IPS DF 19.7 (cell line): ENCODE measurements at regions not wholly inside any gene's neighbourhood (a gene's known extent, or its start where the extent isn't known, plus 50 kb on each side); places are given as distances from the start of the nearest gene placed in this dataset.
A peak's percentile ranks its signal among the peaks of the same experiment; 100 is the strongest.

Experiments
- DNase-seq: peaks from one replicate; pipeline ENCODE4 v3.0.0-alpha.2; 2013; ENCODE audit warnings: low read depth, low spot score

DNA sequence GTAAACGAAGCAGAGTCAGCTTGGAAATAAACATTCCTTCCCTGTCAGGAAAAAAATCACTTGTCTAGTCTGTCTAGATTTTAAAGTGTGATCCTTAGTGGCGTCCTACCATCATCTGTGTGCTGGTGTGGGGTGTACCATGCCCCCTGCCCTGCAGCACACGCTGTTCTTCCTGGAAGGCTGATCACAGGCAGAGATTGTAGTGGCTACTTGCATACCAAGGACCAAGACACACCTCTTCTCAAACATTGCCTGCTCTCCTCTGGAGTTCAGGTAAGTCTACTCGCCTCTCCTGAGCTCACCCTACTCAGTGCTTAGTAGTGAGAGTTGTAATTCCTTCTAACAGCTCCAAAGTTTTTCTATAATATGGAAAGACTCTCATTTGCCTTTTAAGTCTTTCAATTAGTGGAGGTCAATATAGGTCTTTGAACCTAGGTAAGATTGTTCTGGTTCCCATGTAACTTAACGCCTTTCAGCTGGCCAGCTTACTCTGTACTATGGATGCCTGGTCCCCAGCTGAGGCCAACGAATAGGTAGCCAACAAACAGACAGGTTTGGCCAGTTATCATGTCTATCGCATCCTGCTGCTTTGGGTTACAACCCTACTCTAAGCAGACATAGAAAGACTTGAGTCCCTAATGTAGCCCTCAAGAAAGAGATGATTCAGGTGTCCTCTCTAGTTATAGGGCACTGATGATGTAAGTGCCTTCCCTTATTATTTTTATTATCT is 55.4 kb downstream of the XCL1 start:
- no peak for DNase-seq

DNA sequence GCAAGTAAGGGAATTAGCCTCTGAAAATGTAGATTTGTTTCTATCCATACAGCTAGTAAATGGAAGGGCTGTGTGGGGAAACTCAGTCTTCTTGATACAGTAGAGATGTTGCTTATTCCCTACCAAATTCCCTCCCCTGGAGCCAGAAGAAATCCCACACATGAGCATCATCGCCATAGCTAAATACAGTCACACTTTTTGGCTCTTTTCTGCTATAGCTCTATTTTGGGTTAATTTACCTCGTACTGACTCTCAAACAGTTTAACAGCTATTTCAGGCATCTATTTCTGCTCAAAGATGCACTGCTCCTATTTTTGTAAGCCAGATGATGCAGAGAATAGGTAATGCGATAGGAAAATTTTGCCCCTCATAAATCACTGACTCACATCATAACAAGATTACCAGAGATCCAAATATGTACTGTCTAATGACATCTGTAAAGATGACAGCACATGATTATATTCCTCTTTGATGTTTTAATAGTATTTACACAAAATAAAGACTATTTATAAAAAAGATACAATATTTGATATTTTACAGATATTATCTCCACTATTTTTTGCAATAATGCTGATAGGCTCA is 58.6 kb downstream of the XCL1 start:
- DNase-seq = no peak

DNA sequence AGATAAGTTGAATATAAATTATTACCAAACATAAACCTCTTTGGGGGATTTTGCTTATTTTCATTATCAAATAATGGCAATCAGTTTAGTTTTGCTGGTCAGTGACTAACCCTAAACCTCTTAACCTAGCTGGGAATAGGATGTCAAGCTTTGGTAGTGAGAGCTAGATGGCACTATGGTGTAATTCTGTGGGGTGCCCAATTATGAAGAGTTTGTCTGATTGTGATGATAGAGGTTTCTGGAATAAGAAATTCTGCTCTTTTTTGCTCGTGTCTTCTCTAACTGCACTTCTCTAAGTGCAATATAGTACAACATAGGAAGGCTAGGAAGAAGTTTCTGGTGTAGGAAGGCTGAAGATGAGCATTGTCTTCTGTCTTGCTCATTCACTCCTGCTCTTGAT is 59.8 kb downstream of the XCL1 start:
- DNase-seq = no peak

DNA sequence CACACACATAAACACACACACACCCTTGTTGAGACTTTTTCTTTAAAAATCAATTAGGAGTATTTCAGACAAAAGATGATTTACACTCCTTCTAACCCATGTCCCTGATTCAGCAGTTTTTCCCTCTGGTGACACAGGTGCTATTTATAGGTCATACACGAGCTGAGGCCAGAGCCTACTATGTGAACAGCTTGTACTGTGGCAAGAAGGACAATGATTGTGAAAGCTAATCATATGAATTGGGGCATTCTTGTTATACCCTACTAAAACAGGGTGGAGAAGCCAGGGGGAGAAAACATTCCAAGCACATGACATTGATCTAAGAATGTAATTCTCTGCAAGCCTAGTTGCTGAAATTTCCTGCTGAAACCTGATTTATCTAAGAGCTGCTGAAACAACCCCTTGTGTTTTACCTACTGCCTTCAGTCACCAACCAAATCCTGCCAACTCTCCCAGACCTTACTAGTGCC is 60.3 kb downstream of the XCL1 start:
- DNase-seq = no peak

DNA sequence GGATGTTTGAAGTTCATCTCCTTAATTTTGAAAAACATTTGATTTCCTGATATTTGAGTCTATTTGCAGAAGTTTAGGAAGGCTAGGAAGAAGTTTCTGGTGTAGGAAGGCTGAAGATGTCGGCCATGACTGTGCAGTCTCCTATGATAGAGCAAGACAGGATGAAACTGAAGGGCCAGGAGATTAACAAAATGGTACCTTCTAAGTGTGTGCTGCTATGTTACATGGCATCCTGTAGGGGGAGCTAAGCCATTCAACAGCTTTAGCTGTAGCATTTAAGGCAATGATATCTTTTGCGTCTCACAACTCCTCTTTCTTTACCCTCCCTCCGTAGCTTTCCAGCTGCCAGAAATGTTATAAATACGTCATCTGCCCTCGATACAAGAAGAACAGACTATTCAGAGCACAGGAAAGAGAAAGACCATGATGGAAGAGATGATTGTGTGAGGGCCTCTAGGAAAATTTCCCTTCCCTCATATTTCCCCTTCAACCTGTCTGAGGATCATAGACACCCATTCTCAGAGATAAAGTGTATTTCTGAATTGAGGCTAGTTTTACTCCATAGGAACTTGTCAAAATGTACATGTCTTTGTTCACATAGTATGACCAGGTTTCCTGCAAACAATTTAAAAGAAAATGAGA is 61.1 kb downstream of the XCL1 start:
- DNase-seq = peak; percentile 57

DNA sequence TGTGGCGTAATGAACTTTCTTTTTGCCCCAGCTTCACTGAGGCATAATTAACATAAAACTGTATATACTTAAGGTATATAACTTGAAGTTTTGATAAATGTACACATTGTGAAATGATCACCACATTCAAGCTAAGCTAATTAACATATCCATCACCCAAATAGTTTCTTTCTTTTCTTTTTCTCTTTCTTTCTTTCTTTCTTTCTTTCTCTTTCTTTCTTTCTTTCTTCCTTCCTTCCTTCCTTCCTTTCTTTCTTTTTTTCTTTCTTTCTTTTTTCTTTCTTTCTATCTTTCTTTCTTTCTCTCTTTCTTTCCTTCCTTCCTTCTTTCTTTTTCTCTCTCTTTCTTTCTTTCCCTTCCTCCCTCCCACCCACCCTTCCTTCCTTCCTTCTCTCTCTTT is 62.5 kb downstream of the XCL1 start:
- DNase-seq = no peak

DNA sequence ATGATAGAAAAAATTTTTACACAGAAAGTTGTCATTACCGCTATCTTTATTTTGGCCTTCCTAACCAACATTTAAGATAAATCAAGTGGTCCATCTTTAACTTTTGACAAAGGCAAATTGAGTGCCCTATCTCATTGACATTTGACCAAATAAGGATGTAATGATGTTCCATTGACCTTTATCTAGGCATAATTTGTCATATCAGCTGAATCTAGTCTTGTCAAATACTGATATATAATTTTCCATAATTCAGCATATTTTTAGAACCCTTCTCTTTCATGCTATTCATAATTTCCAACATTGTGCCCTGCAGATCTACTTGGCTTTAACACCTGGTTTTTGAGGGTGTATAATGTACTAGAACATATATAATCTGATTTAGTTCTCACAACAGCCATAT is 63.8 kb downstream of the XCL1 start:
- DNase-seq = no peak

DNA sequence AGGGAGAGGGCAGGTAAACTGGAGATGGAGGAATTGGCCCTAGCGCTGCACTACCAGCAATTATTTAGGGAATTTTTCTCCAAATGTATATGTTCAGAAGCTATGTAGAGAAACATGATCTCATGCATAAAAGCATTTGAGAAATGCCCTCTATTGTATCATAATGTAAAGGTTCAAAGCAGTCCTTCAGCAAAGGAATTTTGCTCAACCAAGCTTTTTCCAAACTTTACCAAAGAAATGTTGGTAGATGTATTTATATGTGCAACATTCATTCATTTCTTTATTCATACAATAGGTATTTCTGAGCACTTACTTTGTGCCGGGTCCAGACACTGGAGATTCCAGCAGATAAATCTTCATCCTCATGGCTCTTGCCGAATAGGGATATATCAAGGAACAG is 64.4 kb downstream of the XCL1 start:
- DNase-seq = no peak

DNA sequence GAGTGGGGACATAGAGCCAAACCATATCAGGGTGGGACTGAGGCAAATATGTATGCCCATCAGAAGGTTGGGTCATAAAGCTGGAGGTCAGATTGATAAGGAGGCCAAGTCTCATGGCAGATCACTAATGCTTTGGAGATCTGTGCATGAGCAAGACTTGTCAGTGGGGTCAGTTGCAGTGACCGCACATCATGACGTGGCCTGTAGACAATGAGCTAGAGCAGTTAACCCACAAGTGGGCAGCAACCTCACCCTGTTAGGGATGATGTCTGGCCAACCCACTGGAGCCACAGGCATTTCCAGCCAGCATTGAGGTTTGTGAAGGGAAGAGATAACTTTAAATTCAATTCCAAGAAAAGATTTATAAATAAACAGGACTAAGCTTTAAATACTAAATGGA is 66.7 kb downstream of the XCL1 start:
- no peak for DNase-seq
